ENCODE measurements at regions not wholly inside any gene's neighbourhood (a gene's known extent, or its start where the extent isn't known, plus 50 kb on each side); places are given as distances from the start of the nearest gene placed in this dataset.

DNA sequence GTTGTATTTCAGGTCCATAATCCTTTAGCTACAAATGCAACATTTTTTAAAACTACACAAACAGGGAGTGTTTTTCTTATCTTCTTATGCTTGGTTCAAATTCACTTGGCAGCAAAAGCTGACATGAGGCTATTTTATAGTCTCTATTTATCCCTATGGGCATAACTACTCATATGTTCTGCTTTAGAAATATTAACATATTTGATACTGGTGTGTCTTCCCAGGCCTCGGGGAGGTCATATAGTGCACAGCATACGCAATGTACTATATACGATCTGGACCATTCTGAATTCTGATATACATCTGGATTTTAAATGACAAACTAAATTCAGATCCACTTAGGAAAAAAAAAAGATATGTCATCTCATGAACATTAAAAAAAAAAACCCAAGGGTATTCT is 69.2 kb downstream of the TFAP2C start:
- Histone ChIP-seq H3K4me3 (ENCODE audit: low read length) (no peak overlapping the region), H3K9me3 (ENCODE audit: control insufficient read depth in 1 of 2, insufficient read depth in 1 of 2, low read length in 2 of 2) (peaks cover 0 to 4% of the 10 kb centered on the region in 2 experiments), H3K27me3 (ENCODE audit: control insufficient read depth in 1 of 2, insufficient read depth in 2 of 2, low read length in 2 of 2) (peaks cover 0 to 2% of the 10 kb centered on the region in 2 experiments), H3K36me3 (ENCODE audit: insufficient read depth, low read length) (no peaks in the 10 kb centered on the region), H3K4me1 (ENCODE audit: insufficient read depth, low read length) (no peaks in the 10 kb centered on the region), H3K27ac (ENCODE audit: low read depth in 1 of 2, low read length in 2 of 2) (no peak overlapping the region)
- Mint-ChIP-seq H3K4me1 (ENCODE audit: low read depth) (no peaks in the 10 kb centered on the region), H3K4me3 (no peak overlapping the region), H3K27me3 (no peaks in the 10 kb centered on the region), H3K36me3 (ENCODE audit: low read depth) (no peaks in the 10 kb centered on the region), H3K27ac (no peak overlapping the region), H3K9me3 (no peaks in the 10 kb centered on the region)
- intact Hi-C loops (cut with DNase I, micrococcal nuclease), result no loop called here
- ATAC-seq (ENCODE audit: poor library complexity), result no peak
- ChIA-PET CTCF (no interaction called here), POLR2A (no interaction called here)
- no peak for TF ChIP-seq CTCF (IDR thresholded peaks at IDR 0.05)
- DNase-seq, result no peak

GRCh38 chr20:56698749-56699148 is 69.6 kb downstream of the TFAP2C start:
- DNase-seq (no peak), ATAC-seq (ENCODE audit: poor library complexity) (no peak)
- H3K27me3 ChIP-seq (ENCODE audit: control insufficient read depth in 1 of 2, insufficient read depth in 2 of 2, low read length in 2 of 2), result peaks cover 0 to 2% of the 10 kb centered on the region in 2 experiments
- no peak overlapping the region for H3K4me3 ChIP-seq (ENCODE audit: low read length)
- no peak overlapping the region for H3K4me3 Mint-ChIP-seq
- no peak overlapping the region for H3K27ac ChIP-seq (ENCODE audit: low read depth in 1 of 2, low read length in 2 of 2)
- no peaks in the 10 kb centered on the region for H3K27me3 Mint-ChIP-seq
- intact Hi-C loops (cut with DNase I, micrococcal nuclease), result no loop called here
- H3K9me3 Mint-ChIP-seq, result no peaks in the 10 kb centered on the region
- no peaks in the 10 kb centered on the region for H3K4me1 ChIP-seq (ENCODE audit: insufficient read depth, low read length)
- ChIA-PET POLR2A (no interaction called here), CTCF (no interaction called here)
- no peak for TF ChIP-seq CTCF (IDR thresholded peaks at IDR 0.05)
- no peaks in the 10 kb centered on the region for H3K4me1 Mint-ChIP-seq (ENCODE audit: low read depth)
- no peaks in the 10 kb centered on the region for H3K36me3 ChIP-seq (ENCODE audit: insufficient read depth, low read length)
- peaks cover 0 to 8% of the 10 kb centered on the region in 2 experiments for H3K9me3 ChIP-seq (ENCODE audit: control insufficient read depth in 1 of 2, insufficient read depth in 1 of 2, low read length in 2 of 2)
- H3K27ac Mint-ChIP-seq, result no peak overlapping the region
- no peaks in the 10 kb centered on the region for H3K36me3 Mint-ChIP-seq (ENCODE audit: low read depth)

- peaks cover 9% of the 10 kb centered on the region for H3K27me3 Mint-ChIP-seq
- Histone ChIP-seq H3K4me3 (ENCODE audit: low read length) (no peak overlapping the region), H3K4me1 (ENCODE audit: insufficient read depth, low read length) (no peaks in the 10 kb centered on the region), H3K36me3 (ENCODE audit: insufficient read depth, low read length) (no peaks in the 10 kb centered on the region), H3K27me3 (ENCODE audit: control insufficient read depth in 1 of 2, insufficient read depth in 2 of 2, low read length in 2 of 2) (peaks cover 0 to 2% of the 10 kb centered on the region in 2 experiments), H3K9me3 (ENCODE audit: control insufficient read depth in 1 of 2, insufficient read depth in 1 of 2, low read length in 2 of 2) (peaks cover 0 to 18% of the 10 kb centered on the region in 2 experiments), H3K27ac (ENCODE audit: low read depth in 1 of 2, low read length in 2 of 2) (no peak overlapping the region)
- no peak overlapping the region for H3K4me3 Mint-ChIP-seq
- intact Hi-C loops (cut with DNase I, micrococcal nuclease), result no loop called here
- POLR2A ChIA-PET, result no interaction called here
- CTCF ChIA-PET, result no interaction called here
- ATAC-seq (ENCODE audit: poor library complexity), result no peak
- no peaks in the 10 kb centered on the region for H3K36me3 Mint-ChIP-seq (ENCODE audit: low read depth)
- no peaks in the 10 kb centered on the region for H3K4me1 Mint-ChIP-seq (ENCODE audit: low read depth)
- H3K27ac Mint-ChIP-seq, result no peak overlapping the region
- no peak for TF ChIP-seq CTCF (IDR thresholded peaks at IDR 0.05)
- no peaks in the 10 kb centered on the region for H3K9me3 Mint-ChIP-seq
- no peak for DNase-seq
Measured at GRCh38 chr20:56702931-56703840, 74.1 kb downstream of the TFAP2C start.

All from CD4-positive, alpha-beta T cell (primary cell).